Epithelial cell of proximal tubule (primary cell): ENCODE measurements at regions not wholly inside any gene's neighbourhood (a gene's known extent, or its start where the extent isn't known, plus 50 kb on each side); places are given as distances from the start of the nearest gene placed in this dataset.

ENCODE experiments used
- DNase-seq: peaks from one replicate; pipeline ENCODE4 v3.0.0-alpha.2; 2011; ENCODE audit warnings: low read depth
- H3K4me3 ChIP-seq: 2 replicates; pipeline ENCODE4 v1.5.1; 2011; ENCODE audit warnings: low read depth, mild to moderate bottlenecking, low read length
- TF ChIP-seq, protein P1 (sequence below): conservative IDR thresholded peaks from 2 replicates; pipeline ENCODE4 v1.5.1; 2012; ENCODE audit warnings: low read depth, mild to moderate bottlenecking, low read length

DNA sequence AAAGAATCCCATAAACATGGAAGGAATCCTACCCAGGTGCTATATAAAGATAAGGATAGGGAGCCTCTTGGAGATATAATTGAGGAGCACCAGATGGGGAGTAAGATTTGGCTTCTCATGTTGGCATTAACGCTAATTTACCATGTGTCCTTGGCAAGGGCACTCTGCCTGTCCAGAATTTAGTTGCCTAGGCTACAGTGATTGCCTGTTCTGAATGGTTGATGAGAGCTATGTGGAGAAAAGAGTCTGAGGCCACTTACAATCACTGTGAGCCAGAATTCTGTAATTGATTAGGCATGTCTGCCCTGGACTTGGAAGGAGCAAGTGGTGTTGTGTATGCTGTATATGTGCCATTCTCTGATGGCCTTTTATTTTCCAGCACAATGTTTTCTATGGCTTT, 1101.2 kb upstream of the RBFOX1 start:
- no peak for DNase-seq
- no peak overlapping the region for H3K4me3 ChIP-seq
- TF ChIP-seq, protein P1, sequence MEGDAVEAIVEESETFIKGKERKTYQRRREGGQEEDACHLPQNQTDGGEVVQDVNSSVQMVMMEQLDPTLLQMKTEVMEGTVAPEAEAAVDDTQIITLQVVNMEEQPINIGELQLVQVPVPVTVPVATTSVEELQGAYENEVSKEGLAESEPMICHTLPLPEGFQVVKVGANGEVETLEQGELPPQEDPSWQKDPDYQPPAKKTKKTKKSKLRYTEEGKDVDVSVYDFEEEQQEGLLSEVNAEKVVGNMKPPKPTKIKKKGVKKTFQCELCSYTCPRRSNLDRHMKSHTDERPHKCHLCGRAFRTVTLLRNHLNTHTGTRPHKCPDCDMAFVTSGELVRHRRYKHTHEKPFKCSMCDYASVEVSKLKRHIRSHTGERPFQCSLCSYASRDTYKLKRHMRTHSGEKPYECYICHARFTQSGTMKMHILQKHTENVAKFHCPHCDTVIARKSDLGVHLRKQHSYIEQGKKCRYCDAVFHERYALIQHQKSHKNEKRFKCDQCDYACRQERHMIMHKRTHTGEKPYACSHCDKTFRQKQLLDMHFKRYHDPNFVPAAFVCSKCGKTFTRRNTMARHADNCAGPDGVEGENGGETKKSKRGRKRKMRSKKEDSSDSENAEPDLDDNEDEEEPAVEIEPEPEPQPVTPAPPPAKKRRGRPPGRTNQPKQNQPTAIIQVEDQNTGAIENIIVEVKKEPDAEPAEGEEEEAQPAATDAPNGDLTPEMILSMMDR: no peak

DNA sequence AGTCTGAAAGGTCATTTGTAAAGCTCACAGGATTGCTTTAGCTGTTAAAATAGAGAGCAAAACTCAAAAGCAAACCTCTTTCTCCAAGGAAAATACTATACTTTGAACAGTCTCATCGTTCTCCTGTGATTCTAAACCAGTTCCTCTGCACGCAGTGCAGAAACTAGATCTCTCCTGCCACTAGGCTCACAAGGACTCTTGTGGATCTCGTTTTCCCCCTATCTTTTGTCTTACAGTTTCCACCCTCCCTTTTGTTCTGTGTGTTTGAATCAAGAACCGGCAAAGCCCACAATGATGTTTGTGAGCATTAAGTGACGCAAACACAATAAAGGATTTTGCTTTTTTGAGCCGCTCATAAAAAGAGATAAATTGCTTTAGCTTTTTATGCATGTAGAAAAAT, 1103.5 kb upstream of the RBFOX1 start:
- H3K4me3 ChIP-seq: no peak overlapping the region
- TF ChIP-seq, protein P1: no peak
- no peak for DNase-seq

DNA sequence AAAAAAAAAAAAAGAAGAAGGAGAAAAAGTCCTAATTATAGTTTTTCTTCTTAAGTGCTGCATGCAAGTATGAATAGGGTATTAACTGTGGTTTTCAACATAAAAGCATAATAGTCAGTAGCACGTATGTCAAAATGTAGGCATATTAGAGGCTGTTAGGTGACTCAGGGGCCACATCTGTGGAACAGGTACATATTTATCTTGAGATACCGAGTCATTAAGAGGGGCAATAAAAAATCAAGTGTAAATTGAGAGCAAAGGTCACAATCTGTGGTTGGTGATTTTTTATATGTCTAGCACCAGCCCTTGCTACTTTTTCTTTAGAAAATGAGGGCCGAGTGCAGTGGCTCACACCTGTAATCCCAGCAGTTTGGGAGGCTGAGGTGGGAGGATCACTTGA, 1113.8 kb upstream of the RBFOX1 start:
- DNase-seq: no peak
- H3K4me3 ChIP-seq: no peak overlapping the region
- TF ChIP-seq, protein P1: no peak

DNA sequence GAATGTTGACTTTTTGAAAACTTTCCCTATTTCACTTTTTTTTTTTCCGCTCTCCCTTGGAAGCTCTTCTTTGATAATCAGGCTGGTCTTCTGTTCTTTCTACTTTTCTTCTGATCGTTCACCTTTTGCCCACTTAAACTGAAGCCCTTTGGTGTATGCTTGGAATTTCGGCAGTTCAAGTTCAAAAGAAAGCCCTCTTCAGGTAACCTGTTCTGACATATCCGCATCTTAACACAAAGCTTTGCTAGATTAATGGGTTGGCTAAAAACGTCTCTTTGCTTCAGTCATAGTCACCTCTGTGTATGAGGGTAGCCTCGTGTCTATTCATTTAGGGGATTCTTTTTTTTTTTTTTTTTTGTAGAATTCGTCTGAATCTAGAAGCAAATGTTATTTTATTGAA, 1115.8 kb upstream of the RBFOX1 start:
- DNase-seq: no peak
- TF ChIP-seq, protein P1: no peak
- H3K4me3 ChIP-seq: no peak overlapping the region

DNA sequence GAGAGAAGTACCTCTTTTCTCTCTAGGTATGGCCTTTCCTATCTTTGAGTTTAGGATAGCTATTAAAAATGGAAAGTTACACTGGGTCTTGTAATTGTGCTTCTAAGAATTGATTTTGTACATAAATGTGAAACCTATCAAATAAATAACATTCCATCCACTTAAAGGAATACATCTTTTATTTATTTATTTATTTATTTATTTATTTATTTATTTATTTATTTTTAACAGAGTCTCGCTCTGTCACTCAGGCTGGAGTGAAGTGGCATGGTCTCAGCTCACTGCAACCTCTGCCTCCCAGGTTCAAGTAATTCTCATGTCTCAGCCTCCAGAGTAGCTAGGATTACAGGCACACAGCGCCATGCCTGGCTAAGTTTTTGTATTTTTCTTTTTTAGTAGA, 1114.0 kb upstream of the EEF2KMT start:
- H3K4me3 ChIP-seq: no peak overlapping the region
- TF ChIP-seq, protein P1: no peak
- no peak for DNase-seq

DNA sequence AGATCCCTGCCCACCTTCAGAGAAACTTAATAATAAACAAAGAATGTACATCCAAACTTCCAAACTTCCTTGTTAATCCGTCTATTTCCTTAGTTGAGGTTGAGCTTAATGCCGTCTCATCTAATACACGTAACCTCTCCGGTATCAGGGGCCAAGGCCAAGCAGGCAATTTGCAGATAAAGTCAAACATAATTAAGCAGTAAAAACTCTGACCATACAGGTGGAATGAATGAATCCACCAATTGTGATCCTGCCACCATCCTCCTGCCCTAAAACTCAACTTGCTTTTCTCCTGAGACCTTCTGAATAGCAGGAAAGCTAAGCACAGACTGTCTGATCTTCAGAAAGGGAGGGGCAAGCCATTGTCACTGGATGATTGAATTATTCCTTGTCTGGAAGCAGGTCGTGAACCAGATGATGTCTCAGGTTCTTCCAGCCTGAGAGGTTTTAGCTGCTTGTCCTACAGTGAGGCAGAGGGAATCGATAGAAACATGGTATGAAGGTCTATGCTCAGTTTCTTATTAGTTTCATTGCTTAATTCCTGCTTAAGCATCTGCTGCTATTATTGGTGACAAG, 1111.8 kb upstream of the EEF2KMT start:
- no peak overlapping the region for H3K4me3 ChIP-seq
- TF ChIP-seq, protein P1: no peak
- DNase-seq: no peak

DNA sequence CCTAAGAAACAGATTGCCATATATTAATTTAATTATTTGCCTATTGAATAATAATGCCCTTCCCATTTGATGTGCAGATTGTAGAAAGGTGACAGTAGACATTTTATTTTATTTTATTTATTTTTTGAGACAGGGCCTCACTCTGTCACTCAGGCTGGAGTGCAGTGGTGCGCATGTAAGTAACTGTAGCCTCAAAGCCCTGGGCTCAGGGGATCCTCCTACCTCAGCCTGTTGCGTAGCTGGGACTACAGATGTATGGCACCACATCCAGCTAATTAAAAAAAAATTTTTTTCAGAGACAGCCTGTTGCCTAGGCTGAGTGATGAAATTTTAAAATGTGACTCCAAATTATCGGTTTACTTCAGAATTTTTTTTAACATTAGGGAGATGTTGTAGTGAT, 1110.0 kb upstream of the EEF2KMT start:
- no peak for DNase-seq
- TF ChIP-seq, protein P1: no peak
- no peak overlapping the region for H3K4me3 ChIP-seq
